ENCODE measurements at regions not wholly inside any gene's neighbourhood (a gene's known extent, or its start where the extent isn't known, plus 50 kb on each side); places are given as distances from the start of the nearest gene placed in this dataset.

DNA sequence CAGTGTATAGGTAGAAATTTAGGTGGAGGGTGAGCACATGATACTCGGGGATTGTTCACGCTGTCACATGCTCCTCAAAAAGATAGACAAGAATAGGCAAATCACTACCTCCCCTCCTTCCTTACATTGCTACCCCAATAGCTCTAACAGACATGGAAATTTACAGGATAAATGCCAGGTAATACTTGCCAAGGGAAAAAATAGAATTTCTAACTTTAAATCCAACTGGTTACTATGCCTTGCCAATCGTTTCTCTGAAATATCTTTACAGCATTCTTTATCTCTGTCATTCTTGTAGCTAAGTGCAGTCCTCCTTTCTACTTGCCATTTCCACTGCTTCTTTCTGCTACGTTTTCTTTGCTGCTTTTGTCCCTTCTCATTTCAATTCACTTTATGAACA is 339.8 kb upstream of the ZEB2 start:
- Histone ChIP-seq H3K27me3 (ENCODE audit: insufficient read depth, low read length) (no peaks in the 10 kb centered on the region), H3K9me3 (ENCODE audit: control insufficient read depth, low read depth, low read length) (no peaks in the 10 kb centered on the region), H2BK5ac (ENCODE audit: insufficient read length, low read length) (no peak overlapping the region), H3K18ac (ENCODE audit: insufficient read length, low read depth, low read length) (no peak overlapping the region), H3K14ac (ENCODE audit: insufficient read depth, low read length) (no peak overlapping the region), H3K56ac (ENCODE audit: insufficient read length, low read depth, low read length) (no peak overlapping the region), H3K23me2 (ENCODE audit: insufficient read length, low read depth, low read length, poor library complexity, severe bottlenecking) (no peaks in the 10 kb centered on the region), H3K4me2 (ENCODE audit: insufficient read depth, insufficient read length, low read length) (no peak overlapping the region), H4K8ac (replicated peaks; ENCODE audit: insufficient read length, low read depth, low read length) (no peak overlapping the region), H2AK5ac (ENCODE audit: insufficient read length, low read length) (no peak overlapping the region), H3K79me1 (ENCODE audit: insufficient read depth, low read depth, low read length, poor library complexity, severe bottlenecking) (no peaks in the 10 kb centered on the region), H4K20me1 (ENCODE audit: control insufficient read depth, insufficient read depth, insufficient read length) (no peaks in the 10 kb centered on the region), H2AFZ (ENCODE audit: low read length) (no peak overlapping the region), H3K27ac (ENCODE audit: insufficient read length, low read depth, low read length) (no peak overlapping the region), H4K5ac (ENCODE audit: insufficient read length, low read depth, low read length) (no peak overlapping the region), H3K9ac (ENCODE audit: extremely low read depth, insufficient read length, low read length) (no peak overlapping the region), H3T11ph (ENCODE audit: low read length) (no peak overlapping the region), H3K79me2 (ENCODE audit: insufficient read depth, low read length) (no peaks in the 10 kb centered on the region), H2BK12ac (ENCODE audit: insufficient read length, low read depth, low read length) (no peak overlapping the region), H2BK20ac (ENCODE audit: low read depth, low read length, poor library complexity, severe bottlenecking) (no peak overlapping the region), H2BK15ac (ENCODE audit: low read depth, low read length) (no peak overlapping the region), H3K23ac (ENCODE audit: insufficient read length, low read depth, low read length) (no peak overlapping the region), H3K4ac (ENCODE audit: low read depth, low read length) (no peak overlapping the region), H4K91ac (ENCODE audit: insufficient read length, low read depth, low read length) (no peak overlapping the region), H2BK120ac (ENCODE audit: low read depth, low read length, poor library complexity, severe bottlenecking) (no peak overlapping the region), H3K4me1 (ENCODE audit: insufficient read depth, low read length) (no peaks in the 10 kb centered on the region)
- Mint-ChIP-seq H3K9me3 (peaks cover 0 to 2% of the 10 kb centered on the region in 2 experiments; a peak in 1 of 5 replicates), H3K4me3 (no peak overlapping the region), H3K4me1 (no peaks in the 10 kb centered on the region), H3K27me3 (ENCODE audit: low read depth) (no peaks in the 10 kb centered on the region), H3K36me3 (ENCODE audit: insufficient read depth in 1 of 3, low read depth in 3 of 3) (no peaks in the 10 kb centered on the region), H3K27ac (no peak overlapping the region)
- no peak for DNase-seq
- TF ChIP-seq, protein P1, sequence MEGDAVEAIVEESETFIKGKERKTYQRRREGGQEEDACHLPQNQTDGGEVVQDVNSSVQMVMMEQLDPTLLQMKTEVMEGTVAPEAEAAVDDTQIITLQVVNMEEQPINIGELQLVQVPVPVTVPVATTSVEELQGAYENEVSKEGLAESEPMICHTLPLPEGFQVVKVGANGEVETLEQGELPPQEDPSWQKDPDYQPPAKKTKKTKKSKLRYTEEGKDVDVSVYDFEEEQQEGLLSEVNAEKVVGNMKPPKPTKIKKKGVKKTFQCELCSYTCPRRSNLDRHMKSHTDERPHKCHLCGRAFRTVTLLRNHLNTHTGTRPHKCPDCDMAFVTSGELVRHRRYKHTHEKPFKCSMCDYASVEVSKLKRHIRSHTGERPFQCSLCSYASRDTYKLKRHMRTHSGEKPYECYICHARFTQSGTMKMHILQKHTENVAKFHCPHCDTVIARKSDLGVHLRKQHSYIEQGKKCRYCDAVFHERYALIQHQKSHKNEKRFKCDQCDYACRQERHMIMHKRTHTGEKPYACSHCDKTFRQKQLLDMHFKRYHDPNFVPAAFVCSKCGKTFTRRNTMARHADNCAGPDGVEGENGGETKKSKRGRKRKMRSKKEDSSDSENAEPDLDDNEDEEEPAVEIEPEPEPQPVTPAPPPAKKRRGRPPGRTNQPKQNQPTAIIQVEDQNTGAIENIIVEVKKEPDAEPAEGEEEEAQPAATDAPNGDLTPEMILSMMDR (conservative IDR thresholded peaks at IDR 0.05): no peak
- WGBS (ENCODE audit: extremely low coverage, insufficient read length, low lambda C conversion rate): no CpG with 5 or more reads among the region's 4 CpGs
